ENCODE measurements at regions not wholly inside any gene's neighbourhood (a gene's known extent, or its start where the extent isn't known, plus 50 kb on each side); places are given as distances from the start of the nearest gene placed in this dataset.

GRCh38 chr12:74620921-74621320, 83.3 kb downstream of the ATXN7L3B start:
- no peak for TF ChIP-seq CTCF (IDR thresholded peaks at IDR 0.05)
- no peak for ATAC-seq (ENCODE audit: poor library complexity)
- POLR2A ChIA-PET: no interaction called here

GRCh38 chr12:74624201-74624600, 86.6 kb downstream of the ATXN7L3B start:
- Mint-ChIP-seq H3K9me3 (no peaks in the 10 kb centered on the region), H3K27me3 (no peaks in the 10 kb centered on the region), H3K36me3 (ENCODE audit: low read depth) (no peaks in the 10 kb centered on the region), H3K27ac (no peak overlapping the region), H3K4me1 (ENCODE audit: low read depth) (no peaks in the 10 kb centered on the region), H3K4me3 (no peak overlapping the region)
- DNase-seq (no peak), ATAC-seq (ENCODE audit: poor library complexity) (no peak)
- Histone ChIP-seq H3K36me3 (ENCODE audit: insufficient read depth, low read length) (no peaks in the 10 kb centered on the region), H3K4me1 (ENCODE audit: insufficient read depth, low read length) (no peaks in the 10 kb centered on the region), H3K27me3 (ENCODE audit: control insufficient read depth in 1 of 2, insufficient read depth in 2 of 2, low read length in 2 of 2) (no peaks in the 10 kb centered on the region), H3K4me3 (ENCODE audit: low read length) (no peak overlapping the region), H3K9me3 (ENCODE audit: control insufficient read depth in 1 of 2, insufficient read depth in 1 of 2, low read length in 2 of 2) (no peaks in the 10 kb centered on the region), H3K27ac (ENCODE audit: low read depth in 1 of 2, low read length in 2 of 2) (no peak overlapping the region)
- ChIA-PET CTCF (no interaction called here), POLR2A (no interaction called here)
- no peak for TF ChIP-seq CTCF (IDR thresholded peaks at IDR 0.05)
- intact Hi-C loops (cut with DNase I, micrococcal nuclease): no loop called here

More at GRCh38 chr12:74620921-74621320, 83.3 kb downstream of the ATXN7L3B start:
- Histone ChIP-seq H3K36me3 (ENCODE audit: insufficient read depth, low read length) (no peaks in the 10 kb centered on the region), H3K27ac (ENCODE audit: low read depth in 1 of 2, low read length in 2 of 2) (no peak overlapping the region), H3K4me3 (ENCODE audit: low read length) (no peak overlapping the region), H3K27me3 (ENCODE audit: control insufficient read depth in 1 of 2, insufficient read depth in 2 of 2, low read length in 2 of 2) (no peaks in the 10 kb centered on the region), H3K4me1 (ENCODE audit: insufficient read depth, low read length) (no peaks in the 10 kb centered on the region), H3K9me3 (ENCODE audit: control insufficient read depth in 1 of 2, insufficient read depth in 1 of 2, low read length in 2 of 2) (no peaks in the 10 kb centered on the region)
- Mint-ChIP-seq H3K36me3 (ENCODE audit: low read depth) (no peaks in the 10 kb centered on the region), H3K9me3 (no peaks in the 10 kb centered on the region), H3K27ac (no peak overlapping the region), H3K27me3 (no peaks in the 10 kb centered on the region), H3K4me1 (ENCODE audit: low read depth) (no peaks in the 10 kb centered on the region), H3K4me3 (no peak overlapping the region)
- CTCF ChIA-PET: no interaction called here
- intact Hi-C loops (cut with DNase I, micrococcal nuclease): no loop called here
- no peak for DNase-seq

GRCh38 chr12:74626397-74626796, 88.8 kb downstream of the ATXN7L3B start:
- Mint-ChIP-seq H3K27me3 (no peaks in the 10 kb centered on the region), H3K27ac (no peak overlapping the region), H3K4me1 (ENCODE audit: low read depth) (no peaks in the 10 kb centered on the region), H3K9me3 (no peaks in the 10 kb centered on the region), H3K36me3 (ENCODE audit: low read depth) (no peaks in the 10 kb centered on the region), H3K4me3 (no peak overlapping the region)
- Histone ChIP-seq H3K9me3 (ENCODE audit: control insufficient read depth in 1 of 2, insufficient read depth in 1 of 2, low read length in 2 of 2) (no peaks in the 10 kb centered on the region), H3K27me3 (ENCODE audit: control insufficient read depth in 1 of 2, insufficient read depth in 2 of 2, low read length in 2 of 2) (no peaks in the 10 kb centered on the region), H3K27ac (ENCODE audit: low read depth in 1 of 2, low read length in 2 of 2) (no peak overlapping the region), H3K4me3 (ENCODE audit: low read length) (no peak overlapping the region), H3K4me1 (ENCODE audit: insufficient read depth, low read length) (no peaks in the 10 kb centered on the region), H3K36me3 (ENCODE audit: insufficient read depth, low read length) (no peaks in the 10 kb centered on the region)
- ATAC-seq (ENCODE audit: poor library complexity) (no peak), DNase-seq (no peak)
- TF ChIP-seq CTCF (IDR thresholded peaks at IDR 0.05): no peak
- ChIA-PET CTCF (no interaction called here), POLR2A (no interaction called here)
- intact Hi-C loops (cut with DNase I, micrococcal nuclease): no loop called here
